Central memory CD8-positive, alpha-beta T cell (primary cell): ENCODE measurements at regions not wholly inside any gene's neighbourhood (a gene's known extent, or its start where the extent isn't known, plus 50 kb on each side); places are given as distances from the start of the nearest gene placed in this dataset.

Experiments
- ATAC-seq: fragments of 150-1000 bp; cut with Tn5 transposase; replicated peaks from 2 replicates; pipeline ENCODE4 v1.10.0; 2022; ENCODE audit warnings: mild to moderate bottlenecking, moderate FRiP score, moderate number of reproducible peaks; ENCODE audit not compliant: poor library complexity, severe bottlenecking; ENCODE audit errors: extremely low read depth
- DNase-seq, 2 donors: peaks; one replicate each; pipeline ENCODE4 v3.0.0; 2021; ENCODE audit warnings: low spot score in 2 of 2
- H3K27ac Mint-ChIP-seq: one replicate; pipeline ENCODE4 v1.8.0; 2022; ENCODE audit warnings: low read depth, mild to moderate bottlenecking, moderate library complexity, mixed read lengths
- H3K27me3 Mint-ChIP-seq: one replicate; pipeline ENCODE4 v1.8.0; 2022; ENCODE audit warnings: mixed read lengths
- H3K36me3 Mint-ChIP-seq: one replicate; pipeline ENCODE4 v1.8.0; 2022; ENCODE audit warnings: mild to moderate bottlenecking, moderate library complexity, mixed read lengths; ENCODE audit not compliant: insufficient read depth
- H3K4me1 Mint-ChIP-seq: one replicate; pipeline ENCODE4 v1.8.0; 2022; ENCODE audit warnings: mixed read lengths
- H3K4me3 Mint-ChIP-seq: one replicate; pipeline ENCODE4 v1.8.0; 2022; ENCODE audit warnings: mild to moderate bottlenecking, moderate library complexity, mixed read lengths
- H3K9me3 Mint-ChIP-seq: one replicate; pipeline ENCODE4 v1.8.0; 2022; ENCODE audit warnings: mixed read lengths

DNA sequence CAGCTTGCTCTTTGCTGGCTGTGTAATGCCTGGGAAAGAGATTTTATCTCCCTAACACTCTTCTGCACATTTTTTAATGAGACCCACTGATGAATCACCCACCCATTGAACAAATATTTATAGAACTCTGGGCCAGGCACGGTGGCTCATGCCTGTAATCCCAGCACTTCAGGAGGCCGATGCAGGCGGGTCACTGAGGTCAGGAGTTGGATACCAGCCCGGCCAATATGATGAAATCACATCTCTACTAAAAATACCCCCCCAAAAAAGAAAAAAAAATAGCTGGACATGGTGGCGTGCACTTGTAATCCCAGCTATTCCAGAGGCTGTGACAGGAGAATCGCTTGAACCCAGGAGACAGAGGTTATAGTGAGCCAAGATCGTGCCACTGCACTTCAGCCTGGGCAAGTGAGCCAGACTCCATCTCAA lies 82.1 kb upstream of the SIRPA start:
- no peak overlapping the region for H3K4me3 Mint-ChIP-seq

DNA sequence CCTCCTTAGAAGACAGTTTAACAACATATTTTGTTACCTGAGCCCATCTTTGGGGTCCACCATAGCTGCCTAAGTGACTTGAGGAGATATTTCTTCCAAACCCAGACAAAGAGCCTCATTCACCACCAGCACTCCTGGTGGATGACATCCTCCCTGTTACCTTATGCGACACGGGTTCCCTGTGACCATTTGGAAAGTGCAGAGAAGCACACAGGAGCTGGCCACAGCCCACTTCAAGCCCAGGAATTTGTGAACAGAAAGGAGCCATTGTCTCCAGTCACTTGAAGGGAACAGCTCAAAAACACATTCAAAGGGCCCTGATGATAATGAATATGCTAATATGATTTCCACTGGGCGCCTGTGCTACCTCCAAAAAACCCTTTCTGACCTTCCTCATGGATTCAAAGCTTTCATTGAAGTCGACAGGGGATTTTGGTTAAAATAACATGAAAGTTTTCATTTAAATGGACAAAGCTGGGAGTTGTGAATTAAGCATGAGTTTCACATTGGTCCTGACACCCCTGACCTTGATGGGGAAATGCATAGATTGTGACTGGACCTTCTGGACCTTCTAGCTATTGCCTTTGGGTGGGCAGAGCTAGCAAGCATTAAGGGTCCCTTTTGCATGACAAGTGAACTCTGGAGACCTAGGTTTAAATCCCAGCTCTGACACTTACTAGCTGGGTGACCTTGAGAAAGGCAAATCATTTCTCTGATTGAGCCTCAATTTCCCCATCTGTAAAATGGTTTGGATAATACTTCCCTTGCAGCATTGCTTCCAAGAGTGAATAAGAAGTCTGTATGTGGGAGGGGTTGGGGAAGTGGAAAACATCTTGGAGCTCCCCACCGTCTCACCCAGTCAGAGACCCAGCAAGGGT lies 83.3 kb upstream of the SIRPA start:
- Mint-ChIP-seq H3K4me3 (no peak overlapping the region), H3K36me3 (no peaks in the 10 kb centered on the region), H3K9me3 (no peaks in the 10 kb centered on the region), H3K27ac (no peak overlapping the region), H3K4me1 (no peaks in the 10 kb centered on the region), H3K27me3 (peaks cover 86% of the 10 kb centered on the region)
- no peak for ATAC-seq
- no peak for DNase-seq

More for the DNA sequence above, 82.1 kb upstream of the SIRPA start:
- Mint-ChIP-seq H3K9me3 (no peaks in the 10 kb centered on the region), H3K4me1 (no peaks in the 10 kb centered on the region), H3K27ac (no peak overlapping the region), H3K36me3 (no peaks in the 10 kb centered on the region), H3K27me3 (peaks cover 78% of the 10 kb centered on the region)
- ATAC-seq (no peak), DNase-seq (no peak)

GRCh38 chr20:1810926-1811620 lies 84.1 kb upstream of the SIRPA start:
- no peak overlapping the region for H3K4me3 Mint-ChIP-seq
- ATAC-seq (no peak), DNase-seq (no peak)
- H3K36me3 Mint-ChIP-seq: no peaks in the 10 kb centered on the region
- H3K9me3 Mint-ChIP-seq: no peaks in the 10 kb centered on the region
- no peaks in the 10 kb centered on the region for H3K4me1 Mint-ChIP-seq
- H3K27me3 Mint-ChIP-seq: peaks cover 86% of the 10 kb centered on the region
- no peak overlapping the region for H3K27ac Mint-ChIP-seq

- ATAC-seq (no peak), DNase-seq (no peak)
- H3K9me3 Mint-ChIP-seq: no peaks in the 10 kb centered on the region
- H3K4me3 Mint-ChIP-seq: no peak overlapping the region
- no peaks in the 10 kb centered on the region for H3K4me1 Mint-ChIP-seq
- H3K27me3 Mint-ChIP-seq: peaks cover 83% of the 10 kb centered on the region
- no peaks in the 10 kb centered on the region for H3K36me3 Mint-ChIP-seq
- no peak overlapping the region for H3K27ac Mint-ChIP-seq
These were observed 84.7 kb upstream of the SIRPA start for GRCh38 chr20:1810572-1810925.

DNA sequence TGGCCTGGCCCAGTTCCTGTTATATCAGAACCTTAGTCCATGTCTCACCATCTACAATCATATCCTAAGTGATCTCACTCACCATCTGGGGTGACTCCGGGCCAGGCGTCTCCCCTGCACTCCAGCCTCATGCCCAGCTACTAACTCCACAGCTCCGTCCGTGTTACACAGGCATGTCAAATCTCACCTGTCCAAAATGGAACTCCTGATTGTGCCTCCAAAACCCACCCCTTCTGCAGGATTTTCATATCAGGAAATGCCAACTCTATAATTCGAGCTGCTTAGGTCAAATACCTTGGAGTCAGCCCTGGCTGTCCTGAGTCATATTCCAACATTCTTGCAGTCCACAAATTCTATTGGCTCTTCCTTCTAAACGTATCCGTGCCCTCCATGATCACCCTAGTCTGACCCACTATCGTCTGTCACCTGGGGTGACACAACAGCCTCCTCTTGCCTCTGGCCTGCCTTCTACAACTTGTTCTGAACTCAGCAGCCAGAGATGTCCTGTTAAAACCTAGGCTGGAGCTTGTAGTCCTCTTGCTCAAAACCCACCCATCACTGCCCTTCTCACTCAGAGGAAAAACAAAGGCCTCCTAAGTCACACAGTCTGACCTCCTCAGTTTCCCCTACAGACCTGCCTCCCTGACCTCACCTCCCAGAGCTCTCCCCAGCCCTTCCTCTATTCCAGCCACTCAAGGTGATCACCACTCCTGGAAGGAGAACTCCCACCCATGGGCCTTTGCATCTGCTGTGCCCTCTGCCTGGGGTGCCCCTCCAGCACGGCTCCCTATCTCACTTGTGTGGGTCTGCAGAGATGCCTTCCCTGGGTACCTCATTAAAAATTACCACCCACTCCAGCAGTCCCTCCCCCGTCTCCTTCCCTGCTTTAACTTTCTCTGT lies 85.3 kb upstream of the SIRPA start:
- ATAC-seq: no peak
- Mint-ChIP-seq H3K4me3 (no peak overlapping the region), H3K36me3 (no peaks in the 10 kb centered on the region), H3K27me3 (peaks cover 83% of the 10 kb centered on the region), H3K9me3 (no peaks in the 10 kb centered on the region), H3K27ac (no peak overlapping the region), H3K4me1 (no peaks in the 10 kb centered on the region)
- DNase-seq: no peak

DNA sequence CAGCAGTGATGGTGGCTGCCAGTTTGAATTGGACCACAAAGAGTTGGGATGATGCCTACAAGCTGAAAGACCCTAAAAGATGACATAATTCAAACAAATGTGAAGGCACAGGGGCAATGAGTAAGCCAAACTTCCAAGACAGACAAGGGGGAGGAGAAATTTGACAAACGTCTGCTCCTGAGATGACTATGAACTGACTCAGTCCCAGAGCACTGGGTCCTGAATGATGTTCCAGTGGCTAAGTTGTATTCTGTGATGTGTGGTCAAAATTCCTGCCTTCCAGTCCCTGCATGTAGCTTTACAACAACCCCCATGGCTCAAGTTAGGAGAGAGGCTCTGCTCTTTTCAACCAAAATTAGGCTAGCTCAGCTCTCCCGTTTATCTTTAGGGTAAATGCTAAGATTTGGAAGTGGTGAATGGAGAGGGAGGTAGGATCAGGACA lies 86.1 kb upstream of the SIRPA start:
- no peaks in the 10 kb centered on the region for H3K36me3 Mint-ChIP-seq
- DNase-seq (no peak), ATAC-seq (no peak)
- H3K27ac Mint-ChIP-seq: no peak overlapping the region
- no peak overlapping the region for H3K4me3 Mint-ChIP-seq
- H3K4me1 Mint-ChIP-seq: no peaks in the 10 kb centered on the region
- H3K27me3 Mint-ChIP-seq: peaks cover 83% of the 10 kb centered on the region
- no peaks in the 10 kb centered on the region for H3K9me3 Mint-ChIP-seq

GRCh38 chr20:1808101-1808500 lies 87.1 kb upstream of the SIRPA start:
- no peak for DNase-seq
- no peak for ATAC-seq
- no peak overlapping the region for H3K4me3 Mint-ChIP-seq
- H3K27me3 Mint-ChIP-seq: peaks cover 78% of the 10 kb centered on the region
- H3K9me3 Mint-ChIP-seq: no peaks in the 10 kb centered on the region
- no peaks in the 10 kb centered on the region for H3K4me1 Mint-ChIP-seq
- no peak overlapping the region for H3K27ac Mint-ChIP-seq
- no peaks in the 10 kb centered on the region for H3K36me3 Mint-ChIP-seq

DNA sequence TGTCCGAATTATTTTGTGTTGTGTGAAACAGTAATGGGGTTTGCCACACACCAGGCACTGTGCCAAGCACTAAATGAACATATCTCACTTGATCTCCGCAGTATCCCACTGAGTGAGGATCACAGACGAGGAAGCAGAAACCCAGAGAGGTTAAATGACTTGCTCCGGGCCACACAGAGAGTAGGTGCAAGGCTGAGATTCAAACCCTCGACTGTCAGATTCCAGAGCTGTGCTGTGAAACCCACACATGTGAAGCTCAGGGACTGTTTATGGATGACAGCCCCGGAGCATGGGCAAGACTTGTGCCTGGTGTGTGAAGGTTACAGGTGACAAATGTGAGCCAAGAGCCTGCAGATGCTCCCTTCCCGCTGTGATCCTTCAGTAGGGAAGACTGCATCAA lies 87.8 kb upstream of the SIRPA start:
- peaks cover 83% of the 10 kb centered on the region for H3K27me3 Mint-ChIP-seq

GRCh38 chr20:1806456-1806855 lies 88.8 kb upstream of the SIRPA start:
- no peak for DNase-seq
- peaks cover 5% of the 10 kb centered on the region for H3K4me1 Mint-ChIP-seq
- no peaks in the 10 kb centered on the region for H3K36me3 Mint-ChIP-seq
- ATAC-seq: no peak
- no peaks in the 10 kb centered on the region for H3K9me3 Mint-ChIP-seq
- H3K27ac Mint-ChIP-seq: no peak overlapping the region
- H3K27me3 Mint-ChIP-seq: peaks cover 89% of the 10 kb centered on the region
- no peak overlapping the region for H3K4me3 Mint-ChIP-seq

More for the DNA sequence above, 87.8 kb upstream of the SIRPA start:
- H3K9me3 Mint-ChIP-seq: no peaks in the 10 kb centered on the region
- no peaks in the 10 kb centered on the region for H3K36me3 Mint-ChIP-seq
- no peak overlapping the region for H3K4me3 Mint-ChIP-seq
- H3K4me1 Mint-ChIP-seq: no peaks in the 10 kb centered on the region
- no peak overlapping the region for H3K27ac Mint-ChIP-seq
- no peak for DNase-seq
- no peak for ATAC-seq

DNA sequence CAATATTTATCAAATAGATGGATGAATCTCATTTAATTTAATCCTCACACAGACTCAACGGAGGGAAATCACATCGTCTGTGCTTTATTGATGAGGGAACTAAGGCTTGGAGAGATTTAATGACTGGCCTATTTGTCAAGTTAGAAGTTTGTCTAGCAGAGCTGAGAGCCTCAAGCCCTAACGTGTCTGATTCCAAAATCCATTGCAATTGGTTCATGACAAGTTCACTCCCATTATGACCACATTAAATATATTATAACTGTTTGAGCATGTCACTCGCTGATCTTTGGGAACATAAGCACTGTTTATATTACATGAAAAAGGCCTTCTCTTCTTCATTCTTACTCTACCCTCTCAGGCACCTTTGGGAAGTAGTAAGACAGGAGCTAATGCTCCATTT lies 89.4 kb upstream of the SIRPA start:
- Mint-ChIP-seq H3K4me1 (peaks cover 5% of the 10 kb centered on the region), H3K9me3 (no peaks in the 10 kb centered on the region), H3K27me3 (peaks cover 89% of the 10 kb centered on the region), H3K4me3 (no peak overlapping the region), H3K36me3 (no peaks in the 10 kb centered on the region), H3K27ac (no peak overlapping the region)
- no peak for DNase-seq
- ATAC-seq: no peak

DNA sequence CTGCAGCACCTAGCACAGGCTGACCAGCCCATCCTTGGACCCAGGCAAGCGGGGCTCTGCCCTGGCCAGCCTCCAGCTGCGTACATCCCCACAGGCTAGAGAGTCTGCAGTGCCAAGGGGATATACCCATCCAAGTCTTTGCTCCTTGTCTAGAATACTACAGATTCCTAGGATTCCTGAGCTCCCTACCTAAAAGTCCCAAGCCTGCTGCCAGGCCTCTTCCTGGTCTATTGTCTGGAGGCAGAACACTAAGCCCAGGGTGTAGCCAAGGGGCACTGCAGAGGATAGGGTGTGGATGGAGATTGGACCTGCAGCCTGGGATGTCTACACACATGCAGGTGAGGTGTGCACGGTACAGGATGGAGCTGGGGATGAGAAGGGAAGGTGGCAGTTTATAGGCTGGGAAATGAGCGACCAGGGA lies 90.0 kb upstream of the SIRPA start:
- Mint-ChIP-seq H3K4me3 (no peak overlapping the region), H3K27me3 (peaks cover 89% of the 10 kb centered on the region)
- no peak for ATAC-seq

GRCh38 chr20:1804554-1804956 lies 90.7 kb upstream of the SIRPA start:
- H3K27ac Mint-ChIP-seq: no peak overlapping the region
- DNase-seq: no peak
- H3K4me3 Mint-ChIP-seq: no peak overlapping the region
- ATAC-seq: no peak
- peaks cover 5% of the 10 kb centered on the region for H3K4me1 Mint-ChIP-seq
- H3K9me3 Mint-ChIP-seq: no peaks in the 10 kb centered on the region
- H3K27me3 Mint-ChIP-seq: peaks cover 89% of the 10 kb centered on the region
- H3K36me3 Mint-ChIP-seq: no peaks in the 10 kb centered on the region

More for the DNA sequence above, 90.0 kb upstream of the SIRPA start:
- no peak for DNase-seq
- peaks cover 5% of the 10 kb centered on the region for H3K4me1 Mint-ChIP-seq
- no peaks in the 10 kb centered on the region for H3K36me3 Mint-ChIP-seq
- no peaks in the 10 kb centered on the region for H3K9me3 Mint-ChIP-seq
- no peak overlapping the region for H3K27ac Mint-ChIP-seq
